OCI-LY1 (cell line): ENCODE measurements at regions not wholly inside any gene's neighbourhood (a gene's known extent, or its start where the extent isn't known, plus 50 kb on each side); places are given as distances from the start of the nearest gene placed in this dataset.

Experiments used
- H2AFZ ChIP-seq: fragments of 200-600 bp; sonication (generic), shearing (Covaris generic); 2 replicates; pipeline ENCODE4 v1.6.0; 2014; ENCODE audit warnings: antibody characterized with exemption, mild to moderate bottlenecking, low read length
- H3F3A ChIP-seq: fragments of 200-600 bp; sonication (generic), shearing (Covaris generic); 2 replicates; pipeline ENCODE4 v1.6.0; 2014; ENCODE audit warnings: mild to moderate bottlenecking, antibody characterized with exemption, low read length, moderate library complexity; ENCODE audit not compliant: insufficient read depth
- H3K27ac ChIP-seq: fragments of 200-600 bp; sonication (generic); 2 replicates; pipeline ENCODE4 v1.5.1; 2014; ENCODE audit warnings: low read length, mixed run types, mild to moderate bottlenecking, low read depth; ENCODE audit not compliant: poor library complexity, severe bottlenecking
- H3K27me3 ChIP-seq: fragments of 200-600 bp; sonication (generic); 2 replicates; pipeline ENCODE4 v1.6.0; 2014; ENCODE audit warnings: antibody characterized with exemption, mild to moderate bottlenecking, low read length, moderate library complexity; ENCODE audit not compliant: insufficient read depth
- H3K36me3 ChIP-seq: fragments of 200-600 bp; sonication (generic); 2 replicates; pipeline ENCODE4 v1.6.1; 2014; ENCODE audit warnings: mild to moderate bottlenecking, antibody characterized with exemption, low read length, moderate library complexity, mixed read lengths; ENCODE audit not compliant: insufficient read depth
- H3K4me1 ChIP-seq: fragments of 200-600 bp; sonication (generic); 2 replicates; pipeline ENCODE4 v1.5.1; 2014; ENCODE audit warnings: mild to moderate bottlenecking, low read length, moderate library complexity; ENCODE audit not compliant: insufficient read depth, severe bottlenecking
- H3K4me2 ChIP-seq: fragments of 200-600 bp; sonication (generic), shearing (Covaris generic); 2 replicates; pipeline ENCODE4 v1.6.1; 2014; ENCODE audit warnings: low read length
- H3K4me3 ChIP-seq: fragments of 200-600 bp; sonication (generic); 2 replicates; pipeline ENCODE4 v1.5.1; 2014; ENCODE audit warnings: low read length, low read depth, mild to moderate bottlenecking, mixed read lengths; ENCODE audit not compliant: poor library complexity, severe bottlenecking
- H3K79me2 ChIP-seq: fragments of 200-600 bp; shearing (Covaris generic); 2 replicates; pipeline ENCODE4 v1.6.1; 2016; ENCODE audit warnings: mixed run types, low read length, mixed read lengths; ENCODE audit not compliant: insufficient read depth
- H3K9ac ChIP-seq: fragments of 200-600 bp; sonication (generic), shearing (Covaris generic); 2 replicates; pipeline ENCODE4 v1.6.1; 2014; ENCODE audit warnings: mild to moderate bottlenecking, low read length, mixed read lengths
- H3K9me2 ChIP-seq: fragments of 200-600 bp; sonication (generic), shearing (Covaris generic); 2 replicates; pipeline ENCODE4 v1.6.1; 2014; ENCODE audit warnings: low read depth, mild to moderate bottlenecking, low read length, mixed read lengths
- H3K9me3 ChIP-seq: fragments of 200-600 bp; shearing (Covaris generic); 2 replicates; pipeline ENCODE4 v1.6.1; 2014; ENCODE audit warnings: low read length, mixed read lengths
- H4K20me1 ChIP-seq: fragments of 200-600 bp; sonication (generic), shearing (Covaris generic); 2 replicates; pipeline ENCODE4 v1.6.0; 2016; ENCODE audit warnings: mild to moderate bottlenecking, low read length; ENCODE audit not compliant: insufficient read depth
- EZH2 ChIP-seq: fragments of 200-600 bp; sonication (generic), shearing (Covaris generic); IDR thresholded peaks from 2 replicates; pipeline ENCODE4 v1.8.0; 2017; ENCODE audit warnings: borderline replicate concordance, mixed run types, mild to moderate bottlenecking, antibody characterized with exemption, low read length, moderate library complexity, mixed read lengths
- TF ChIP-seq, protein P1 (sequence below): fragments of 200-600 bp; sonication (generic), shearing (Covaris generic); IDR thresholded peaks from 2 replicates; pipeline ENCODE4 v1.5.1; 2017; ENCODE audit warnings: mild to moderate bottlenecking, antibody characterized with exemption, low read length, moderate library complexity, mixed read lengths

DNA sequence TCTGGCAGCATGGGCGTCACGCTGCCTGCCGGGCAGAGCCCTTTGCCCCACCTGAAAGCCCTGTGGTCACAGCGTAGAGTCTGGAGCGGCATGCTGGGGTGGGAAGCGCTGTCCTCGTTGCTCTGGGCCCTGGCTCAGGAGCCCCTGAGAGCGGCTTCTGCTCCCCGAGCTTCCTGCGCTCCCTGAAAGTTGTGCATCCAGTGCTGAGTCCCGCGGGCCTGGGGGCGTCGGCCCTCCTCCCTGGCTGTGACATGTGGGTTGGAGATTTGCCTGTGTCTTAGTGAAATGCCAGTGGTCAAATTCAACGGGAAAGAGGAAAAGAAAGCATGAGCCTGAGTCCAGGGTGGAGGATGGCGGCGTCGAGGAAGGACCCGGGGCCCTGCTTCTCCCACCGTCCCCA is 1208.0 kb downstream of the BRD1 start:
- no peak overlapping the region for H3K9ac ChIP-seq
- H4K20me1 ChIP-seq = no peaks in the 10 kb centered on the region
- H3K4me3 ChIP-seq = no peak overlapping the region
- no peaks in the 10 kb centered on the region for H3F3A ChIP-seq
- H3K4me1 ChIP-seq = no peaks in the 10 kb centered on the region
- no peaks in the 10 kb centered on the region for H3K27me3 ChIP-seq
- no peak overlapping the region for H3K4me2 ChIP-seq
- H3K36me3 ChIP-seq = no peaks in the 10 kb centered on the region
- H3K9me3 ChIP-seq = no peaks in the 10 kb centered on the region
- H3K27ac ChIP-seq = no peak overlapping the region
- no peaks in the 10 kb centered on the region for H3K9me2 ChIP-seq
- TF ChIP-seq, protein P1, sequence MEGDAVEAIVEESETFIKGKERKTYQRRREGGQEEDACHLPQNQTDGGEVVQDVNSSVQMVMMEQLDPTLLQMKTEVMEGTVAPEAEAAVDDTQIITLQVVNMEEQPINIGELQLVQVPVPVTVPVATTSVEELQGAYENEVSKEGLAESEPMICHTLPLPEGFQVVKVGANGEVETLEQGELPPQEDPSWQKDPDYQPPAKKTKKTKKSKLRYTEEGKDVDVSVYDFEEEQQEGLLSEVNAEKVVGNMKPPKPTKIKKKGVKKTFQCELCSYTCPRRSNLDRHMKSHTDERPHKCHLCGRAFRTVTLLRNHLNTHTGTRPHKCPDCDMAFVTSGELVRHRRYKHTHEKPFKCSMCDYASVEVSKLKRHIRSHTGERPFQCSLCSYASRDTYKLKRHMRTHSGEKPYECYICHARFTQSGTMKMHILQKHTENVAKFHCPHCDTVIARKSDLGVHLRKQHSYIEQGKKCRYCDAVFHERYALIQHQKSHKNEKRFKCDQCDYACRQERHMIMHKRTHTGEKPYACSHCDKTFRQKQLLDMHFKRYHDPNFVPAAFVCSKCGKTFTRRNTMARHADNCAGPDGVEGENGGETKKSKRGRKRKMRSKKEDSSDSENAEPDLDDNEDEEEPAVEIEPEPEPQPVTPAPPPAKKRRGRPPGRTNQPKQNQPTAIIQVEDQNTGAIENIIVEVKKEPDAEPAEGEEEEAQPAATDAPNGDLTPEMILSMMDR = no peak
- no peak overlapping the region for H2AFZ ChIP-seq
- no peaks in the 10 kb centered on the region for H3K79me2 ChIP-seq

DNA sequence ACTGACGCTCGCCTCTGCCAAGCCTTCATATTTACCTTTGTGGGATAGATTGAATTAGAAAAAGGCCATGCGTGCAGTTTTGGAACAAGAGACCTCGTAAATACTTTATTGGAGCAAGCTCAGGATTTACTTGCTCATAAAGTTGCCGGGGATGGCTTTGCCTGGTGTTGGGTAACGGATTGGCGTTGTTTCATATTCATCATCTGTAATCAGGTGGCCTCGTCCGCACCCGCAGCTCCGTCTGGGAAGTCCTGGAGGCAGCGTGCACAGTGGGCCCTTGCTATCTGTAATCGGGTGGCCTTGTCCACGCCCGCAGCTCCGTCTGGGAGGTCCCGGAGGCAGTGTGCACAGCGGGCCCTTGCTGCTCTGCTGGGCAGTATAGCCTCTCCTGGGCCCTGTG is 1209.3 kb downstream of the BRD1 start:
- Histone ChIP-seq H3K27ac (no peak overlapping the region), H3K4me2 (no peak overlapping the region), H3K9ac (no peak overlapping the region), H3F3A (no peaks in the 10 kb centered on the region), H3K9me3 (no peaks in the 10 kb centered on the region), H3K9me2 (no peaks in the 10 kb centered on the region), H3K79me2 (no peaks in the 10 kb centered on the region), H3K36me3 (no peaks in the 10 kb centered on the region), H2AFZ (no peak overlapping the region), H4K20me1 (no peaks in the 10 kb centered on the region), H3K4me3 (no peak overlapping the region), H3K27me3 (no peaks in the 10 kb centered on the region), H3K4me1 (no peaks in the 10 kb centered on the region)
- TF ChIP-seq EZH2 = no peak
- TF ChIP-seq, protein P1 = no peak

DNA sequence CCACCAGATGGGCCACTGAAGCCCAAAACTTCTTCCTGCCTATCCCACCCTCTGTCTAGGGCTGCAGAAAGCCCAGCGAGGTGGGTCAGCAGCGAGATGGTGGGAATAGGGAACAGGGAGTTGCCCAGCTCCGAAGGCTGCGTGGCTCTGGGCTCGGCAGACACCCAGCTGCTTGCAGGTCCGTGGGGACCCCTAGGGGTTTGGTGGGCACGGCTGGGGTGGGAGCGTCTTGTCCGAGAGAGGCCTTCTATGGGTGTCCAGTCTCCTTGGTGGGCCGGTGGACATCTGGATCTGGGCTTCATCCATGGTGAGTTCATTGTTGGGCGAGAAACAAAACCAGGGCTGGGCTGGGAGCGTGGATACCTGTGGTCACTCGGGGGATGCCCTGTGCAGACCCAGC is 1211.0 kb downstream of the BRD1 start:
- no peak overlapping the region for H2AFZ ChIP-seq
- no peaks in the 10 kb centered on the region for H3K9me2 ChIP-seq
- no peak overlapping the region for H3K27ac ChIP-seq
- H3K36me3 ChIP-seq = no peaks in the 10 kb centered on the region
- no peak overlapping the region for H3K4me2 ChIP-seq
- no peak overlapping the region for H3K4me3 ChIP-seq
- TF ChIP-seq, protein P1 = no peak
- no peak for TF ChIP-seq EZH2
- no peaks in the 10 kb centered on the region for H3K27me3 ChIP-seq
- H3K4me1 ChIP-seq = no peaks in the 10 kb centered on the region
- no peaks in the 10 kb centered on the region for H3K9me3 ChIP-seq
- no peak overlapping the region for H3K9ac ChIP-seq
- H3F3A ChIP-seq = no peaks in the 10 kb centered on the region
- H3K79me2 ChIP-seq = no peaks in the 10 kb centered on the region
- H4K20me1 ChIP-seq = no peaks in the 10 kb centered on the region
